Effector CD4-positive, alpha-beta T cell (primary cell): ENCODE measurements at regions not wholly inside any gene's neighbourhood (a gene's known extent, or its start where the extent isn't known, plus 50 kb on each side); places are given as distances from the start of the nearest gene placed in this dataset.
A peak's percentile ranks its signal among the peaks of the same experiment; 100 is the strongest.
"Not testable (repeated sequence)": the region's sequence is repeated elsewhere in the genome, so short reads cannot be mapped to it uniquely, and the experiment has no call there.

Source experiments
- DNase-seq: peaks from one replicate; pipeline ENCODE4 v3.0.0-alpha.2; 2020

DNA sequence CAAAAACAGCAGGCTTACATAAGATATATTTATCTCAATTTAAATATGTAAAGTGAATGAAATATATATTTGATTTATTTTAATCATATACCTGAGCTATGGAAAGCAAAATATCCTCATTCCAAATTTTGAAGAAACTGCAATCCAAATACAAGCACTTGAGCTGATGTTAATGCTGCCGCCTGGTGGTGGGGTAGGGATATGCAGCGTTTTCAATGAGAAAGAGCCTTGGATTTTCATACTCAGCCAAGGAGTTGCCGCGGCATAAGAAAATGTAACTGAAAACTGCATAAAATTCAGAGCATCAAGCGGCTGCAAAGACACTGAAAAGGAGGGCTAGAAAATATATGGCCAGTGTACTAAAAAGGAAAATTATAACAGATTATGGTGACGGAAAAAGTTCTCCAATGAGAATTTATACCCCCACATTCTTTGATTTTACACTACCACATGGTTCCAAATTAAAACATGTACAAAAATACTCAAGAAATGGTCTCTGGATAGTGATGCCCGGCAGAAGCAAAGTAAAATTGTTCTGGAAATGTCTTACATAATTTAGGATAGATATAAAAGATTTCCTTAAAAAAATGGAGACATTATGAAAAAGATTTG lies 660.3 kb upstream of the PITX2 start:
- peak; percentile 1 for DNase-seq

GRCh38 chr4:111296466-111296865 lies 673.6 kb upstream of the PITX2 start:
- DNase-seq = no peak

DNA sequence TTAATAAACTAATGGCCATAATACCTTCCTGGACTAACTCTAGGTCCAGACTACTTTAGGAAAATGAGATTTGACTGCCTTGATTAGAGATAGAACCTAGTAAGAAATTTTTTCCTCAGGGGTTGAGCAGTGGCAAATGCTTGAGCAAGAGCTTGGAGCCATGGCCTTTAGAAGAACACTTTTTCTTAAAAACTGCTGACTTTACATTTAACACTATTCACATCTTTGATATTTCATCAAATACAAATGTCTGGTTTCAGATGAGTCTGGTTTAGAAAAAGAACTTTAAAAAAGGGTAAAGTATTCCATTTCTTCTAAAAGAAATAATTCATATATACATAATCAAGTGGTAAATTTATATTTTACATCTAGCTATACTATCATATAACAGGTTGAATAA lies 680.9 kb upstream of the PITX2 start:
- no peak for DNase-seq

DNA sequence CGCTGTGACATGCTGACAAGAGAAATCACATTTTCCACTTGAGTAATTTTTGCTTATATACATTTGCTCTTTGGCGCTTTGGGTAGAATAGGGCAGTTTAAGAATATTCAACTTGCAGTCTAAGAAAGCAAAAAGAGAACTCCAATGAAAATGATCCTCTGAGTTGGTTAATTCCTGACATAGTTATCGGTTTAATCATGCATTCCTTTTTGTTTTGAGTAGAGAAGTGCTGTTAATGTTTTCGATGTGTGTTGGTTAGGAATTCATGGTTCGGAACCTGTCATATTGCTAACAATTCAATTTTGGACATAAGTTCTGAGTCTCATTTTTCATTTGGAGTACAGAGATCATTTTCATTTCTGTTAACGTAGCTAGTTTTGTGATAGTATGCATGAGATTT lies 700.6 kb upstream of the PITX2 start:
- no peak for DNase-seq

DNA sequence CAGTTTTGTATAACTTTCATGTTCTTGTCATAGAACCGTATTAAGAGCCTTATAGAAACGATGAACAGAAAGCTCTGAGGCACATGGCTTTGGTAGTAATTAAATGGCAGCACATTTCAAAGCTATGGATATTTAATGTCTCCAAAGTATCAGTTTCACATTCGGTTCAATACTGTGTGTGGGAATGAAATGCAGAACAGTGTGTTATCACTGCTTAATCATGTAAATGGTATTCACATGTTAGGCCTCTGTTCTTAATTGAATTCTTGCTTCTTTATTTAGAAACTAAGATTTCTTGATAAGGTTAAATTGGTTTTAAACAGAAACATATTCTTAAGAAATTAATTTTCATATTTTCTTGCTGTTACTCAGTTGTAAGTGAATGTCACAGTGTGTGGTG lies 701.0 kb upstream of the PITX2 start:
- no peak for DNase-seq

GRCh38 chr4:111326450-111326849 lies 703.6 kb upstream of the PITX2 start:
- DNase-seq = no peak

- no peak for DNase-seq
These were observed 707.9 kb upstream of the PITX2 start for GRCh38 chr4:111330786-111331185.

GRCh38 chr4:111334361-111334760 lies 711.5 kb upstream of the PITX2 start:
- DNase-seq = no peak

DNA sequence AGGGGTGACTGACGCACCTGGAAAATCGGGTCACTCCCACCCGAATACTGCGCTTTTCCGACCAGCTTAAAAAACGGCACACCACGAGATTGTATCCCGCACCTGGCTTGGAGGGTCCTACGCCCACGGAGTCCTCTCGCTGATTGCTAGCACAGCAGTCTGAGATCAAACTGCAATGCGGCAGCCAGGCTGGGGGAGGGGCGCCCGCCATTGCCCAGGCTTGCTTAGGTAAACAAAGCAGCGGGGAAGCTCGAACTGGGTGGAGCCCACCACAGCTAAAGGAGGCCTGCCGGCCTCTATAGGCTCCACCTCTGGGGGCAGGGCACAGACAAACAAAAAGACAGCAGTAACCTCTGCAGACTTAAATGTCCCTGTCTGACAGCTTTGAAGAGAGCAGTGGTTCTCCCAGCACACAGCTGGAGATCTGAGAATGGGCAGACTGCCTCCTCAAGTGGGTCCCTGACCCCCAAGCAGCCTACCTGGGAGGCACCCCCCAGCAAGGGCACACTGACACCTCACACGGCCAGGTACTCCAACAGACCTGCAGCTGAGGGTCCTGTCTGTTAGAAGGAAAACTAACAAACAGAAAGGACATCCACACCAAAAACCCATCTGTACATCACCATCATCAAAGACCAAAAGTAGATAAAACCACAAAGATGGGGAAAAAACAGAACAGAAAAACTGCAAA lies 714.5 kb upstream of the PITX2 start:
- DNase-seq = not testable (repeated sequence)

DNA sequence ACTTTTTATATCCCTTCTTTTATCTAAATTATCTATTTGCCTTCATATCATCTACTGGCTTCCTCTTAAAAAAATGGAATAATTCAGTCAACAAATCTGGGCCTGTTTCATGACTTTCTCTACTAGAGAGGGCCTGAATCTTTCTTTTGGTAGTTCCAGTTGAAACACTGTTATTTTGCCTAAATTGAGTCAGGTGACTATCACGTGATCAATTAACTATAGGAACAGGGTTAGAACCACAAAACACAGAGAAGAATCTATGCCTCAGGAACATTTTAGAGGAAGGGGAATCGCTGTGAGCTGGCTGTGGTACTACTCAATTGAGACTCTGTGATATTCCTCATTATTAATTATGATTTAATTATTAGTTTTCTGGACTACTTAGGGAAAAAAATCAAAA lies 736.7 kb upstream of the PITX2 start:
- no peak for DNase-seq

- DNase-seq = no peak
These were observed 738.0 kb upstream of the PITX2 start for GRCh38 chr4:111360906-111361305.

DNA sequence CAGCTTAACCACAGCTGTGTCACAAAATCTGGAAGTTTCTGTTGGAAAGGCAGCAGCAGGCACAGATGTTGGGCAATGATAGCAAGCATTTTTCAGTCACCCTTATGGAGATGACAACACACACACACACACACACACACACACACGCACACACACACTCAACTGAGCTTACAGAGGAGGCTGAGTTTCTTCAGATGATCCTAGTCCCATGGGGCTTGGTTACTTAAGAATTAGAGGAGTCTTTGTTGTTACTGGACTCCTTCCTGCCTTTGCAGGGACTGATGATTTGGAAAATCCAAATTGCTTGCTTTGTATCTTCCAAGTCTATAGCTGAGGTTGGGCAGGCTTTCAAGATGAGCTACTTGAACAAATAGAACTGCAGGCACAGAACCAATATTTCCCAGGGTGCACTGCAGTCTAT lies 740.1 kb upstream of the PITX2 start:
- DNase-seq = no peak

- not testable (repeated sequence) for DNase-seq
These were observed 755.0 kb upstream of the PITX2 start for GRCh38 chr4:111377880-111378279.

GRCh38 chr4:111388561-111388960 lies 756.7 kb upstream of the FAM241A start:
- DNase-seq = no peak

DNA sequence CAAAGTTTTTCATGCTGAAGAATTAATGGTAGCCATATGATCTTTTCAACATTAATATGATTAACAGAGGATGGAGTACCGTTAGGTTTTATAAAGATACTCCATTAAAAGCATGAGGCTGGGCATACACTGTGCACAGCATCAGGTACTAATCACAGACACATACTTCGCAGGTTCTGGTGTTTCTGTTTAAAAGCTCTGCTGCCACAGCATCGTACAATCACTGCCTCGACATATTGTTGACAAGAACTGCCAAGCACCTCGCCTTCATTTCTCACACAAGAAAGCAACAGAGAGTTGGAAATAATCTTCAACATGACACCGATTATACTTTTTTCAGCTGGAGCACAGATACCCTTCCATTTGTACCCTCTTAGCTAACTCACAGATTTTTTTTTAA lies 753.4 kb upstream of the FAM241A start:
- DNase-seq = no peak

DNA sequence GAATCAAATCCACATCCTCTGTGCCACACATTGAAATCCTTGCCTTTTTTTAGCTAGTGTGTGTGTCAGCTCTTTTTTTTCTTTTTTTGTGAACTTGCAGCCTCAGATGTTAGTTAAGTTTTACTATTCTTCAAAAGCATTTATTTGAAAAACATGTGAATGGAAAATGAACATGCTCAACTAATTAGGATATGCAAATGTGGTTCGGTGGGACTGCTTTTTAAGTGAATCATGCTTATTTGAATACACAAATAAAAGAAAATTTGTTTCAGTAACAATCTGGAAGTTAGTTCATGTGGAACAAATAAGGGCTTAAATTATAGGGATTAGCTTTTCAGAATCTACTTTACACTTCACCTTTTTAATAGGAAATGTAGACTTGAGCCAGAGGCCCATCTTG lies 751.5 kb upstream of the FAM241A start:
- no peak for DNase-seq

- no peak for DNase-seq
These were observed 746.3 kb upstream of the FAM241A start for GRCh38 chr4:111398906-111399330.

DNA sequence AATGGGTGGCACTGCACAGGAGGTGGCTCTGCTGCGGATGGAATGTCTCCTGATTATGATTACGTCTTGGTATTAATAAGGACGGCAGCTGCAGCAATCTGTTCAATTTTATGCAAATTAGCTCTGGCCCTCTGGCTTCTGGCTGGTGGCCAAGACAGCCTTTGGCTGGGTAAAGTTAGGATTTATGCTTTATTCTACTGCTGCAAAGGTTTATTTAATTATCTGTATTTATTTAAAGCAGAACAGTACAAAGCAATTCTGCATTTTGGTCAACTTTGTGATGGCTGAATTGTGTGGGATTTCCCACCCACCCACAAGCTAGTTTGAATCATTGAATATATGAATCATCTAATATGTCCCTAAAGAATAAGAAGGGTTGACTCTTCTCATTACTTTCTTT lies 745.6 kb upstream of the FAM241A start:
- no peak for DNase-seq

DNA sequence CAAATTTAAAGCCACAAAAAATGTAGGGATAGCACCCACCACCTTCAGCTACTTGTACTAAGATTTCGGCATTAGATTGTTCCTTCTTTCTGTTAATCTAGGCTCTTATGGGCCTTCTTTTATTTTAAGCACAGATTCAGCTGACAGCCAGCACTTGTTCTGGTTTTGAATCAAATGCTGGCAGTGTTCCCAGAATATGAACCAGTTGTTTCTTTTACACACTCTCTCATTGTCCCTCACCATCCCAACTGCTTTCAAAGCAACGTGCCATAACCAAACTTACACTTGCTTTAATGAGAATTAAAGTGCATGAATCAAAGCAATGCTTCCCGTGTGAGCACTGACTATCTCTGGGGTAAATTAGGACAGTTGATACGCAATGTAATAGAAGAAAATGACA lies 744.5 kb upstream of the FAM241A start:
- DNase-seq = no peak

- no peak for DNase-seq
These were observed 740.6 kb upstream of the FAM241A start for GRCh38 chr4:111404673-111405072.

GRCh38 chr4:111405989-111406388 lies 739.3 kb upstream of the FAM241A start:
- DNase-seq = no peak

GRCh38 chr4:111410571-111410970 lies 734.7 kb upstream of the FAM241A start:
- no peak for DNase-seq

DNA sequence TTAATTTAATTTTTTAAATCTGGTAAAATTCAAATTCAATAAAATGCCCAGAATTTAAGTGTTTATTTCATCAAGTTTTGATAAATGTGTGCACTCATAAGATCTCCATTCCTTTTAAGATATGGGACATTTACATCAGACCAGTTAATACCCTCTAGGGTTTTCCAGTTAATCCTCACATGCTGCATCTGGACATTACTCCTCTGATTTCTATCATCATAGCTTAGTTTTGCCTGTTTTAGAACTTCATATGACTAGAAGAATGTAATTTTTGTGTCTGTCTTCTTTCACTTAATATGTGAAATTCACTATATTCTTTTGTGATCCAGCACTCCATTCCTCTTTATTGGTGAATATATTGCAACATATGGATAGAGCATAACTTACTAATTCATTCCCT lies 727.7 kb upstream of the FAM241A start:
- DNase-seq = no peak

DNA sequence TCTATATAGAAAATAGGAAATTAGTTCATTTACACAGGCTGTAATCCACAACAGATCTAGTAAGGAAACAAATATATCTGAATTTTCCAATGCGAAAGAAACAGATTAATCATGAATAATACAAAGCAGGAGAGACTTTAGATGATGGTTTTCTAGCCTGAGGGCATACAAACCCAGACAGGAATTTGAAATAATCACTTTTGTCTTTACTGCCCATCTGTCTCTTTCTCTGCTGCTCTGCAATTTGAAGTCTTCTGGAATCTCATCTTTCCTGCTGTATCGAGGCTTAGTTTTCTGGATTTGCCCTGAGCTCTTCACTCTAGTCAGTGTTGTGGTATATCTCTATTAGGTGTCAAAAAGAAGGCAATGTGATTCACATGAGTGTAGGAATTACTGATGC lies 711.8 kb upstream of the FAM241A start:
- DNase-seq = no peak

- DNase-seq = no peak
These were observed 710.7 kb upstream of the FAM241A start for GRCh38 chr4:111434586-111434985.
